ENCODE measurements at regions not wholly inside any gene's neighbourhood (a gene's known extent, or its start where the extent isn't known, plus 50 kb on each side); places are given as distances from the start of the nearest gene placed in this dataset.

- DNase-seq (no peak), ATAC-seq (no peak)
- no peaks in the 10 kb centered on the region for H3K4me1 Mint-ChIP-seq
- H3K27ac Mint-ChIP-seq: no peak overlapping the region
- no peak overlapping the region for H3K4me3 Mint-ChIP-seq
- POLR2A ChIA-PET: no interaction called here
- peaks cover 0 to 9% (median 4%) of the 10 kb centered on the region in 9 donors for H3K9me3 Mint-ChIP-seq
- H3K36me3 Mint-ChIP-seq: no peaks in the 10 kb centered on the region
- no peaks in the 10 kb centered on the region for H3K27me3 Mint-ChIP-seq
Measured at GRCh38 chr9:28750136-28750535, 1176.9 kb upstream of the C9orf72 start.

GRCh38 chr9:28758341-28758740 is 1185.1 kb upstream of the C9orf72 start:
- no peak for ATAC-seq
- Mint-ChIP-seq H3K27me3 (no peaks in the 10 kb centered on the region), H3K36me3 (no peaks in the 10 kb centered on the region), H3K9me3 (peaks cover 0 to 10% (median 7%) of the 10 kb centered on the region in 9 donors), H3K4me1 (no peaks in the 10 kb centered on the region), H3K27ac (no peak overlapping the region), H3K4me3 (no peak overlapping the region)
- no peak for DNase-seq
- POLR2A ChIA-PET: no interaction called here

- DNase-seq (no peak), ATAC-seq (no peak)
- Mint-ChIP-seq H3K4me1 (no peaks in the 10 kb centered on the region), H3K27me3 (no peaks in the 10 kb centered on the region), H3K9me3 (peaks cover 0 to 10% (median 7%) of the 10 kb centered on the region in 9 donors), H3K27ac (no peak overlapping the region), H3K36me3 (no peaks in the 10 kb centered on the region), H3K4me3 (no peak overlapping the region)
- POLR2A ChIA-PET: no interaction called here
Measured at GRCh38 chr9:28758971-28759370, 1185.7 kb upstream of the C9orf72 start.

GRCh38 chr9:28762167-28762566 is 1188.9 kb upstream of the C9orf72 start:
- H3K4me3 Mint-ChIP-seq: no peak overlapping the region
- H3K4me1 Mint-ChIP-seq: no peaks in the 10 kb centered on the region
- H3K27me3 Mint-ChIP-seq: no peaks in the 10 kb centered on the region
- no peak overlapping the region for H3K27ac Mint-ChIP-seq
- ATAC-seq: no peak
- no peaks in the 10 kb centered on the region for H3K36me3 Mint-ChIP-seq
- POLR2A ChIA-PET: no interaction called here
- peaks cover 0 to 10% (median 7%) of the 10 kb centered on the region in 9 donors for H3K9me3 Mint-ChIP-seq
- no peak for DNase-seq

GRCh38 chr9:28764532-28764931 is 1191.3 kb upstream of the C9orf72 start:
- ATAC-seq: no peak
- POLR2A ChIA-PET: no interaction called here

GRCh38 chr9:28770226-28770625 is 1196.9 kb upstream of the C9orf72 start:
- POLR2A ChIA-PET: no interaction called here
- DNase-seq: no peak
- ATAC-seq: no peak
- no peaks in the 10 kb centered on the region for H3K4me1 Mint-ChIP-seq
- peaks cover 0 to 10% (median 0%) of the 10 kb centered on the region in 9 donors for H3K9me3 Mint-ChIP-seq
- H3K36me3 Mint-ChIP-seq: no peaks in the 10 kb centered on the region
- H3K27me3 Mint-ChIP-seq: no peaks in the 10 kb centered on the region
- H3K4me3 Mint-ChIP-seq: no peak overlapping the region
- no peak overlapping the region for H3K27ac Mint-ChIP-seq

More at GRCh38 chr9:28764532-28764931, 1191.3 kb upstream of the C9orf72 start:
- Mint-ChIP-seq H3K27ac (no peak overlapping the region), H3K4me3 (no peak overlapping the region), H3K27me3 (no peaks in the 10 kb centered on the region), H3K9me3 (peaks cover 0 to 10% (median 3%) of the 10 kb centered on the region in 9 donors), H3K4me1 (no peaks in the 10 kb centered on the region), H3K36me3 (no peaks in the 10 kb centered on the region)
- no peak for DNase-seq

- Mint-ChIP-seq H3K36me3 (no peaks in the 10 kb centered on the region), H3K4me1 (no peaks in the 10 kb centered on the region), H3K4me3 (no peak overlapping the region), H3K27me3 (no peaks in the 10 kb centered on the region), H3K9me3 (peaks cover 0 to 10% (median 0%) of the 10 kb centered on the region in 9 donors), H3K27ac (no peak overlapping the region)
- DNase-seq (no peak), ATAC-seq (no peak)
- POLR2A ChIA-PET: no interaction called here
Measured at GRCh38 chr9:28770827-28771226, 1197.5 kb upstream of the C9orf72 start.

- H3K4me3 Mint-ChIP-seq: no peak overlapping the region
- POLR2A ChIA-PET: no interaction called here
- ATAC-seq: no peak
- H3K4me1 Mint-ChIP-seq: no peaks in the 10 kb centered on the region
- no peaks in the 10 kb centered on the region for H3K36me3 Mint-ChIP-seq
- no peaks in the 10 kb centered on the region for H3K27me3 Mint-ChIP-seq
- DNase-seq: no peak
- peaks cover 0 to 8% (median 0%) of the 10 kb centered on the region in 9 donors for H3K9me3 Mint-ChIP-seq
- no peak overlapping the region for H3K27ac Mint-ChIP-seq
Measured at GRCh38 chr9:28774433-28775235, 1201.4 kb upstream of the C9orf72 start.

GRCh38 chr9:28779243-28779642 is 1206.0 kb upstream of the C9orf72 start:
- H3K36me3 Mint-ChIP-seq: no peaks in the 10 kb centered on the region
- no peak overlapping the region for H3K4me3 Mint-ChIP-seq
- POLR2A ChIA-PET: no interaction called here
- no peak for DNase-seq
- H3K4me1 Mint-ChIP-seq: no peaks in the 10 kb centered on the region
- ATAC-seq: no peak
- H3K27me3 Mint-ChIP-seq: no peaks in the 10 kb centered on the region
- no peak overlapping the region for H3K27ac Mint-ChIP-seq
- no peaks in the 10 kb centered on the region for H3K9me3 Mint-ChIP-seq

GRCh38 chr9:28781481-28781880 is 1208.2 kb upstream of the C9orf72 start:
- Mint-ChIP-seq H3K4me3 (no peak overlapping the region), H3K9me3 (peaks cover 0 to 2% (median 0%) of the 10 kb centered on the region in 9 donors), H3K36me3 (no peaks in the 10 kb centered on the region), H3K4me1 (no peaks in the 10 kb centered on the region), H3K27ac (no peak overlapping the region), H3K27me3 (no peaks in the 10 kb centered on the region)
- DNase-seq: no peak
- POLR2A ChIA-PET: no interaction called here
- ATAC-seq: no peak

GRCh38 chr9:28782630-28783029 is 1209.3 kb upstream of the C9orf72 start:
- Mint-ChIP-seq H3K9me3 (peaks cover 0 to 4% (median 0%) of the 10 kb centered on the region in 9 donors), H3K27ac (no peak overlapping the region), H3K27me3 (no peaks in the 10 kb centered on the region), H3K4me3 (no peak overlapping the region), H3K4me1 (no peaks in the 10 kb centered on the region), H3K36me3 (no peaks in the 10 kb centered on the region)
- ATAC-seq: no peak
- POLR2A ChIA-PET: no interaction called here
- no peak for DNase-seq

GRCh38 chr9:28792716-28793115 is 1219.4 kb upstream of the C9orf72 start:
- DNase-seq: no peak
- Mint-ChIP-seq H3K4me3 (no peak overlapping the region), H3K27me3 (no peaks in the 10 kb centered on the region), H3K27ac (no peak overlapping the region), H3K36me3 (no peaks in the 10 kb centered on the region), H3K9me3 (no peaks in the 10 kb centered on the region), H3K4me1 (no peaks in the 10 kb centered on the region)
- POLR2A ChIA-PET: no interaction called here
- no peak for ATAC-seq

- ATAC-seq (no peak), DNase-seq (no peak)
- Mint-ChIP-seq H3K4me3 (no peak overlapping the region), H3K27ac (no peak overlapping the region), H3K36me3 (no peaks in the 10 kb centered on the region), H3K9me3 (peaks cover 0 to 2% (median 0%) of the 10 kb centered on the region in 9 donors), H3K4me1 (no peaks in the 10 kb centered on the region), H3K27me3 (no peaks in the 10 kb centered on the region)
- POLR2A ChIA-PET: no interaction called here
Measured at GRCh38 chr9:28799876-28800275, 1226.6 kb upstream of the C9orf72 start.

GRCh38 chr9:28801144-28801799 is 1228.0 kb upstream of the C9orf72 start:
- Mint-ChIP-seq H3K4me1 (no peaks in the 10 kb centered on the region), H3K36me3 (no peaks in the 10 kb centered on the region), H3K9me3 (peaks cover 0 to 2% (median 0%) of the 10 kb centered on the region in 9 donors), H3K27me3 (no peaks in the 10 kb centered on the region), H3K27ac (no peak overlapping the region), H3K4me3 (no peak overlapping the region)
- no peak for ATAC-seq
- POLR2A ChIA-PET: no interaction called here
- no peak for DNase-seq

Data from naive thymus-derived CD8-positive, alpha-beta T cell (primary cell).